Neural progenitor cell (in vitro differentiated cells): ENCODE measurements at regions not wholly inside any gene's neighbourhood (a gene's known extent, or its start where the extent isn't known, plus 50 kb on each side); places are given as distances from the start of the nearest gene placed in this dataset.
A peak's percentile ranks its signal among the peaks of the same experiment; 100 is the strongest.

Source experiments
- DNase-seq: peaks from one replicate; pipeline ENCODE4 v3.0.0-alpha.2; 2016; ENCODE audit warnings: low spot score
- H2AFZ ChIP-seq: fragments of 200-600 bp; sonication (generic); replicated peaks from 2 replicates; pipeline ENCODE4 v1.6.1; 2016; ENCODE audit warnings: antibody characterized with exemption
- H3F3A ChIP-seq: fragments of 200-600 bp; sonication (generic); 2 replicates; pipeline ENCODE4 v1.6.1; 2016; ENCODE audit warnings: antibody characterized with exemption, low read depth
- H3K27ac ChIP-seq: fragments of 200-600 bp; sonication (generic); 2 replicates; pipeline ENCODE4 v1.5.1; 2016; ENCODE audit warnings: mild to moderate bottlenecking
- H3K27me3 ChIP-seq: fragments of 200-600 bp; sonication (generic); 2 replicates; pipeline ENCODE4 v1.6.1; 2016; ENCODE audit warnings: mild to moderate bottlenecking, moderate library complexity
- H3K36me3 ChIP-seq: fragments of 200-600 bp; sonication (generic); 2 replicates; pipeline ENCODE4 v1.5.1; 2016
- H3K4me1 ChIP-seq: fragments of 200-600 bp; sonication (generic); 2 replicates; pipeline ENCODE4 v1.6.1; 2016; ENCODE audit warnings: mixed run types
- H3K4me2 ChIP-seq: fragments of 200-600 bp; sonication (generic); 2 replicates; pipeline ENCODE4 v1.6.1; 2016
- H3K4me3 ChIP-seq: fragments of 200-600 bp; sonication (generic); 2 replicates; pipeline ENCODE4 v1.5.1; 2016
- H3K79me2 ChIP-seq: fragments of 200-600 bp; sonication (generic); 2 replicates; pipeline ENCODE4 v1.6.1; 2016; ENCODE audit warnings: low read depth
- H3K9ac ChIP-seq: fragments of 200-600 bp; sonication (generic); 2 replicates; pipeline ENCODE4 v1.6.1; 2016
- H3K9me3 ChIP-seq: fragments of 200-600 bp; sonication (generic); 2 replicates; pipeline ENCODE4 v1.5.1; 2016; ENCODE audit warnings: low read depth
- H4K20me1 ChIP-seq: fragments of 200-600 bp; sonication (generic); 2 replicates; pipeline ENCODE4 v1.6.1; 2016; ENCODE audit warnings: low read depth
- H3K27ac Mint-ChIP-seq: 3 replicates; pipeline ENCODE4 v1.8.0; 2021; ENCODE audit warnings: mixed read lengths
- H3K27me3 Mint-ChIP-seq: 2 replicates; pipeline ENCODE4 v1.8.0; 2022; ENCODE audit warnings: low read depth, mild to moderate bottlenecking, inconsistent platforms, moderate library complexity, mixed read lengths; ENCODE audit not compliant: insufficient read depth
- H3K36me3 Mint-ChIP-seq: 3 replicates; pipeline ENCODE4 v1.8.0; 2021; ENCODE audit warnings: mixed read lengths
- H3K4me1 Mint-ChIP-seq: 3 replicates; pipeline ENCODE4 v1.8.0; 2021; ENCODE audit warnings: mixed read lengths
- H3K4me3 Mint-ChIP-seq: 3 replicates; pipeline ENCODE4 v1.8.0; 2021; ENCODE audit warnings: mild to moderate bottlenecking, moderate library complexity, mixed read lengths
- H3K9me3 Mint-ChIP-seq: 3 replicates; pipeline ENCODE4 v1.8.0; 2020; ENCODE audit warnings: mixed read lengths
- EZH2 ChIP-seq: fragments of 200-600 bp; sonication (generic); IDR thresholded peaks from 2 replicates; pipeline ENCODE4 v1.6.1; 2017; ENCODE audit warnings: antibody characterized with exemption, mild to moderate bottlenecking, moderate library complexity
- EZH2phosphoT487 ChIP-seq: fragments of 200-600 bp; sonication (generic); IDR thresholded peaks from 2 replicates; pipeline ENCODE4 v1.6.1; 2017; ENCODE audit warnings: antibody characterized with exemption
- TF ChIP-seq, protein P1 (sequence below): fragments of 200-600 bp; sonication (generic); IDR thresholded peaks from 2 replicates; pipeline ENCODE4 v1.5.1; 2017; ENCODE audit warnings: antibody characterized with exemption, mild to moderate bottlenecking

DNA sequence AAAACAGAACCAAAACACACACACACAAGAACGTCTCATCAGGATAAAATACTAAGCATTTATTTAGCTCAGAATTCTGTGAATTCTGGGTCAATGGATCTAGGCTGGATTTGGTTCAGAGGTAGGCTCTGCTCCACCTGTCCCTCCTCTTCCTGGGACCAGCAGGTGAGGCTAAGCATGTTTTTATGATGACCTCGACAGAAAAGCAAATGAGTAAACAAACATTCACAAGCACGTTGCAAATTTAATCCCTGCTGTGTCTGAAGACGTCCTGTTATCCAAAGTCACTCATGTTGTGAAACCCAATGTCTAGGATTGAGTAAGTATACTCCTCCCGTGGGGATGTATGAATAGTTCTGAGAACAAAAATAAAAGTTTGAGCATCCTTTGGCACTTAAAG, 371.4 kb upstream of the TECRL start:
- Histone ChIP-seq H3K4me1 (no peaks in the 10 kb centered on the region), H3K4me2 (no peak overlapping the region), H3K9me3 (no peaks in the 10 kb centered on the region), H2AFZ (peak overlapping the region; percentile 22), H4K20me1 (no peaks in the 10 kb centered on the region), H3K4me3 (no peak overlapping the region), H3K27me3 (no peaks in the 10 kb centered on the region), H3K9ac (no peak overlapping the region), H3K27ac (no peak overlapping the region), H3F3A (no peaks in the 10 kb centered on the region), H3K79me2 (no peaks in the 10 kb centered on the region), H3K36me3 (no peaks in the 10 kb centered on the region)
- TF ChIP-seq, protein P1, sequence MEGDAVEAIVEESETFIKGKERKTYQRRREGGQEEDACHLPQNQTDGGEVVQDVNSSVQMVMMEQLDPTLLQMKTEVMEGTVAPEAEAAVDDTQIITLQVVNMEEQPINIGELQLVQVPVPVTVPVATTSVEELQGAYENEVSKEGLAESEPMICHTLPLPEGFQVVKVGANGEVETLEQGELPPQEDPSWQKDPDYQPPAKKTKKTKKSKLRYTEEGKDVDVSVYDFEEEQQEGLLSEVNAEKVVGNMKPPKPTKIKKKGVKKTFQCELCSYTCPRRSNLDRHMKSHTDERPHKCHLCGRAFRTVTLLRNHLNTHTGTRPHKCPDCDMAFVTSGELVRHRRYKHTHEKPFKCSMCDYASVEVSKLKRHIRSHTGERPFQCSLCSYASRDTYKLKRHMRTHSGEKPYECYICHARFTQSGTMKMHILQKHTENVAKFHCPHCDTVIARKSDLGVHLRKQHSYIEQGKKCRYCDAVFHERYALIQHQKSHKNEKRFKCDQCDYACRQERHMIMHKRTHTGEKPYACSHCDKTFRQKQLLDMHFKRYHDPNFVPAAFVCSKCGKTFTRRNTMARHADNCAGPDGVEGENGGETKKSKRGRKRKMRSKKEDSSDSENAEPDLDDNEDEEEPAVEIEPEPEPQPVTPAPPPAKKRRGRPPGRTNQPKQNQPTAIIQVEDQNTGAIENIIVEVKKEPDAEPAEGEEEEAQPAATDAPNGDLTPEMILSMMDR = no peak
- TF ChIP-seq EZH2phosphoT487 (no peak), EZH2 (no peak)
- no peak overlapping the region for H3K4me3 Mint-ChIP-seq
- no peaks in the 10 kb centered on the region for H3K36me3 Mint-ChIP-seq
- no peaks in the 10 kb centered on the region for H3K27me3 Mint-ChIP-seq
- no peak overlapping the region for H3K27ac Mint-ChIP-seq
- no peak for DNase-seq
- no peaks in the 10 kb centered on the region for H3K9me3 Mint-ChIP-seq
- H3K4me1 Mint-ChIP-seq = peaks cover 11% of the 10 kb centered on the region

GRCh38 chr4:64777286-64777685, 368.0 kb upstream of the TECRL start:
- Histone ChIP-seq H3K27me3 (no peaks in the 10 kb centered on the region), H3K27ac (no peak overlapping the region), H3K4me3 (no peak overlapping the region), H3K9ac (no peak overlapping the region), H3K4me2 (no peak overlapping the region), H3K79me2 (no peaks in the 10 kb centered on the region), H3F3A (no peaks in the 10 kb centered on the region), H3K4me1 (no peaks in the 10 kb centered on the region), H2AFZ (no peak overlapping the region), H3K9me3 (no peaks in the 10 kb centered on the region), H3K36me3 (no peaks in the 10 kb centered on the region), H4K20me1 (no peaks in the 10 kb centered on the region)
- Mint-ChIP-seq H3K36me3 (no peaks in the 10 kb centered on the region), H3K27me3 (no peaks in the 10 kb centered on the region), H3K9me3 (no peaks in the 10 kb centered on the region), H3K4me1 (no peaks in the 10 kb centered on the region), H3K4me3 (no peak overlapping the region), H3K27ac (no peak overlapping the region)
- TF ChIP-seq EZH2phosphoT487 (no peak), EZH2 (no peak)
- TF ChIP-seq, protein P1 = no peak
- DNase-seq = no peak

GRCh38 chr4:64776820-64777219, 367.6 kb upstream of the TECRL start:
- Mint-ChIP-seq H3K9me3 (no peaks in the 10 kb centered on the region), H3K27me3 (no peaks in the 10 kb centered on the region), H3K4me1 (no peaks in the 10 kb centered on the region), H3K4me3 (no peak overlapping the region), H3K36me3 (no peaks in the 10 kb centered on the region), H3K27ac (no peak overlapping the region)
- Histone ChIP-seq H2AFZ (no peak overlapping the region), H3K27me3 (no peaks in the 10 kb centered on the region), H4K20me1 (no peaks in the 10 kb centered on the region), H3K4me1 (no peaks in the 10 kb centered on the region), H3K9me3 (no peaks in the 10 kb centered on the region), H3K9ac (no peak overlapping the region), H3K4me3 (no peak overlapping the region), H3F3A (no peaks in the 10 kb centered on the region), H3K4me2 (no peak overlapping the region), H3K27ac (no peak overlapping the region), H3K36me3 (no peaks in the 10 kb centered on the region), H3K79me2 (no peaks in the 10 kb centered on the region)
- TF ChIP-seq, protein P1 = no peak
- no peak for TF ChIP-seq EZH2phosphoT487
- DNase-seq = no peak

GRCh38 chr4:64774626-64775025, 365.4 kb upstream of the TECRL start:
- Histone ChIP-seq H2AFZ (no peak overlapping the region), H3K79me2 (no peaks in the 10 kb centered on the region), H3K27ac (no peak overlapping the region), H3K4me1 (no peaks in the 10 kb centered on the region), H3K4me3 (no peak overlapping the region), H3K9ac (no peak overlapping the region), H4K20me1 (no peaks in the 10 kb centered on the region), H3K36me3 (no peaks in the 10 kb centered on the region), H3K27me3 (no peaks in the 10 kb centered on the region), H3K4me2 (no peak overlapping the region), H3K9me3 (no peaks in the 10 kb centered on the region), H3F3A (no peaks in the 10 kb centered on the region)
- H3K27me3 Mint-ChIP-seq = no peaks in the 10 kb centered on the region
- H3K9me3 Mint-ChIP-seq = no peaks in the 10 kb centered on the region
- H3K36me3 Mint-ChIP-seq = no peaks in the 10 kb centered on the region
- H3K27ac Mint-ChIP-seq = no peak overlapping the region
- no peak overlapping the region for H3K4me3 Mint-ChIP-seq
- peaks cover 5% of the 10 kb centered on the region for H3K4me1 Mint-ChIP-seq
- TF ChIP-seq, protein P1 = no peak
- TF ChIP-seq EZH2phosphoT487 (no peak), EZH2 (no peak)
- DNase-seq = no peak
